Thyroid gland (tissue), 4 donors: ENCODE measurements at regions not wholly inside any gene's neighbourhood (a gene's known extent, or its start where the extent isn't known, plus 50 kb on each side); places are given as distances from the start of the nearest gene placed in this dataset.

Source experiments
- CTCF ChIP-seq, 6 experiments: fragments of 200-600 bp in 3 of 6; fragments of 450-650 bp in 3 of 6; sonication (generic) in 3 of 6; IDR thresholded peaks; one replicate each; pipeline ENCODE4 v1.5.1; 2016 to 2019; ENCODE audit warnings: antibody characterized with exemption in 6 of 6, mild to moderate bottlenecking in 2 of 6, inconsistent platforms in 1 of 6, moderate library complexity in 1 of 6
- POLR2A ChIP-seq, 2 donors: fragments of 450-650 bp; IDR thresholded peaks; one replicate each; pipeline ENCODE4 v1.6.1; 2017; ENCODE audit warnings: antibody characterized with exemption in 2 of 2, mild to moderate bottlenecking in 2 of 2, moderate library complexity in 1 of 2

GRCh38 chr13:44096901-44097300, 217.2 kb downstream of the LACC1 start:
- no peak for TF ChIP-seq CTCF (IDR thresholded peaks at IDR 0.05)
- no peak for TF ChIP-seq POLR2A (IDR thresholded peaks at IDR 0.05)
